NCI-H2196 (cell line): ENCODE measurements at regions not wholly inside any gene's neighbourhood (a gene's known extent, or its start where the extent isn't known, plus 50 kb on each side); places are given as distances from the start of the nearest gene placed in this dataset.

ENCODE experiments used
- DNase-seq: peaks from one replicate; lab custom pipeline; 2025; ENCODE audit not compliant: unreplicated experiment; lab: John Stamatoyannopoulos, UW

GRCh38 chr22:46065691-46066454 lies 84.5 kb upstream of the PPARA start:
- DNase-seq, result no peak

- peak; percentile 41 for DNase-seq
Measured at GRCh38 chr22:46066691-46067090, 83.6 kb upstream of the PPARA start.

- peak; percentile 45 for DNase-seq
Measured at GRCh38 chr22:46067159-46068111, 82.9 kb upstream of the PPARA start.

GRCh38 chr22:46068181-46068592 lies 82.1 kb upstream of the PPARA start:
- peak; percentile 43 for DNase-seq

GRCh38 chr22:46068593-46069491 lies 81.5 kb upstream of the PPARA start:
- peak; percentile 56 for DNase-seq

- peak; percentile 93 for DNase-seq
Measured at GRCh38 chr22:46069521-46070214, 80.7 kb upstream of the PPARA start.

GRCh38 chr22:46070215-46070802 lies 80.0 kb upstream of the PPARA start:
- DNase-seq, result peak; percentile 64

- DNase-seq, result peak; percentile 95
Measured at GRCh38 chr22:46070803-46071450, 79.4 kb upstream of the PPARA start.

GRCh38 chr22:46071451-46072109 lies 78.7 kb upstream of the PPARA start:
- peak; percentile 95 for DNase-seq

GRCh38 chr22:46072110-46072881 lies 78.0 kb upstream of the PPARA start:
- DNase-seq, result peak; percentile 46

- DNase-seq, result no peak
Measured at GRCh38 chr22:46072981-46073682, 77.2 kb upstream of the PPARA start.

- no peak for DNase-seq
Measured at GRCh38 chr22:46073683-46074504, 76.4 kb upstream of the PPARA start.

- peak; percentile 33 for DNase-seq
Measured at GRCh38 chr22:46074771-46075551, 75.4 kb upstream of the PPARA start.

GRCh38 chr22:46075764-46076531 lies 74.4 kb upstream of the PPARA start:
- DNase-seq, result no peak

GRCh38 chr22:46076651-46077339 lies 73.5 kb upstream of the PPARA start:
- no peak for DNase-seq
